Activated T-helper 1 cell treated with anti-CD3 and anti-CD28 coated beads, Interleukin-2, amount 50 U/mL, for 16 hours (primary cell): ENCODE measurements at regions not wholly inside any gene's neighbourhood (a gene's known extent, or its start where the extent isn't known, plus 50 kb on each side); places are given as distances from the start of the nearest gene placed in this dataset.

Experiments used
- DNase-seq, 2 donors: peaks; one replicate each; pipeline ENCODE4 v3.0.0-alpha.2; 2020; ENCODE audit warnings: low read depth in 1 of 2, low spot score in 1 of 2

DNA sequence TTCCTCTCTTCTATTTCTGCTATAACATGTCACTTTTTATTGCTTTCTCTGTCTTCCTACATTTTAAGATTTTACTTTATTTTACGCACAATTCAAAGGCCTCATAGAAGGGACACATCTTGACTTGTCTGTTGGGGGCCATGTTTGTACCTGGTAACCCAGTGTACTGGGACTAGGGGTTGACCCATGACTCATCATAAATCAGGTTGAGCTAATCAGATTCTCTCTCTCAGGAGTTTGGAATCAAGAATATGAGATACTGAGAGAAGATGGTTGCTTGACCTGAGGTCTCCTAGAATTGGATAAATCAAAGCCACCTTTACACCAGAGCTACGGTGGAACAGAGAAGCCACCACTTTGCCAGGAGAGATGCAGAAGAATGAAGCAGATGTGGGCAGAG lies 153.0 kb downstream of the UXS1 start:
- DNase-seq: no peak

DNA sequence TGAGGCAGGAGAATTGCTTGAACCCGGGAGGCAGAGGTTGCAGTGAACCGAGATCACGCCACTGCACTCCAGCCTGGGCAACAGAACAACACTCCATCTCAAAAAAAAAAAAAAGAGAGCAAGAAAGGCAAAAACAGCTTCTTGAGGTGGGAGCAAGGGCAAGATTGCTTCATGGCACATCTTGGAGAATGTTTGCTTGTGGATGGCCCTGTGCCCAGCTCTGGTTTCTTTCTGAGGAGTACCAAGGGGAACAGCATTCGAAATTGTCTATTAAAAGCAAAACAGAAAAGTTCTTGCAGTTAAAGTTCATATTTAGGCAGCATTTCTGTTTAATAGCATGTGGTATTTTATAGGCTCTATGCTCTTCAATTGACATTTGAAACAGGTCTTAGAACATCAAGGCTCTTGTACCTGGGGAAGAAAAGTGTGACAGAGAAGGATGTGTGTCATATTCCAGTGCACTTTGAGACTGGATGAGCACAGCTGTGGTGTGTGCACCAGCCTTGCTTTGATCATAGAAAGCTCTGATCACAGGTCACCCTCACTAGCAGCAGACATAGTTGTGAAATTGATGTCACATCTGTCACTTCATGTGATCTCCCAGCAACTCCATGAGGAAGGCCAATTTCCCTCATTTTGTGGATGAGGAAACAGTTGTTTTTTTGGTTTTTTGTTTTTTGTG lies 154.3 kb downstream of the UXS1 start:
- DNase-seq: no peak

- DNase-seq: no peak
Measured at GRCh38 chr2:106038601-106039375, 155.3 kb downstream of the UXS1 start.

- DNase-seq: no peak
Measured at GRCh38 chr2:106037932-106038331, 156.2 kb downstream of the UXS1 start.

DNA sequence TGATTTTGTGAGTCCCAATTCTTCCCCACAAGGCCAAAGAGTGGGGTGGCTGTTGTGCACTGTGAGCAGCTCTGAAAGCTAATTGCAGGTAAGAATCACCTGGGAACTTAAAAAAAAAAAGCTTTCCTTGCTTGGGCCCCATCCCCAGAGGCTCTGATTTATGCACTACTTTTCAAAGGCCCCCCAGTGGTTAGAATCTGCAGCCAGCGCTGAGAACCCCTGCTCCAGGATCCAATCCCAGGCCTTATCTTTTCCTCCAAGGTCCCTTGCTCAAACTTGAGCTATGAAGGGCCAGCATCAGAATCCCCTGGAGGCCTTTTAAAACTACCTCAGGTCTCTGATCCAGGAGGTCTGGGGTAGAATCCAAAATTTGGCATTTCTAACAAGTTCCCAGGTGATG lies 156.8 kb downstream of the UXS1 start:
- no peak for DNase-seq

GRCh38 chr2:106034325-106034724 lies 159.8 kb downstream of the UXS1 start:
- DNase-seq: no peak

DNA sequence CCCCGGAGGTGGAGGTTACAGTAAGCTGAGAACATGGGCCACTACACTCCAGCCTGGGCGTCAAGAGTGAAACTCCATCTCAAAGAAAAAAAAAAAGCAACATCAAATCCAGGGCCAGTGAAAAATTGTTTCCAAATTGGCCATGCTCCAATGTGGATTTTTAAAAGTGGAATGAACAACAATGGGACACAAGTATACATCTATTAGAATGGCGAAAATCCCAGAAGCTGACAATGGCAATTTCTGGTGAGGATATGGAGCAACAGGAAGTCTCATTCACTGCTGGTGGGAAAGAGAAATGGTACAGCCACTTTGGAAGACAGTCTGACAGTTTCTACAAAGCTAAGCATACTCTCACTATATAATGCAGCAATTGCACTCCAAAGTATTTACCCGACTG lies 161.4 kb downstream of the UXS1 start:
- DNase-seq: no peak

GRCh38 chr2:106030287-106031268 lies 163.5 kb downstream of the UXS1 start:
- DNase-seq: peak in 1 of 2 donors; percentile 10

DNA sequence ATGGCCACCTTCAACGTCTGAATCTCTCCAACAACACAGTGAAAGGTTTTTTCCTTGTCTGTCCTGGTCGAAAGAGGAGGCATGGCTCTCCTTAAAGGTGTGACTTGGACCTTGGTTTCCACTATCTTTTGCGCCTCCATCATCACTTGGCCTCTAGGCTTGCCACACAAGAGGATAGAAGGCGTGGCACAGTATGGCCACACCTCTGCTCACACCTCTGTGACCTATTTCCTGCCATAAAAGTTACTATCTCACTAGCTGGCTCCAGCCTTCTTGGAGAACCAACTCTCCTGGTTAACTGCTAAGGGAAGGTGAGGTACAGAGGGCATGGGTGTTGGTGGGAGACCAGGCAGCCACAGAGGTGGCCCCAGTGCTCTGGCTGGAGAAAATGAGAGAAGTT lies 165.9 kb downstream of the UXS1 start:
- no peak for DNase-seq

DNA sequence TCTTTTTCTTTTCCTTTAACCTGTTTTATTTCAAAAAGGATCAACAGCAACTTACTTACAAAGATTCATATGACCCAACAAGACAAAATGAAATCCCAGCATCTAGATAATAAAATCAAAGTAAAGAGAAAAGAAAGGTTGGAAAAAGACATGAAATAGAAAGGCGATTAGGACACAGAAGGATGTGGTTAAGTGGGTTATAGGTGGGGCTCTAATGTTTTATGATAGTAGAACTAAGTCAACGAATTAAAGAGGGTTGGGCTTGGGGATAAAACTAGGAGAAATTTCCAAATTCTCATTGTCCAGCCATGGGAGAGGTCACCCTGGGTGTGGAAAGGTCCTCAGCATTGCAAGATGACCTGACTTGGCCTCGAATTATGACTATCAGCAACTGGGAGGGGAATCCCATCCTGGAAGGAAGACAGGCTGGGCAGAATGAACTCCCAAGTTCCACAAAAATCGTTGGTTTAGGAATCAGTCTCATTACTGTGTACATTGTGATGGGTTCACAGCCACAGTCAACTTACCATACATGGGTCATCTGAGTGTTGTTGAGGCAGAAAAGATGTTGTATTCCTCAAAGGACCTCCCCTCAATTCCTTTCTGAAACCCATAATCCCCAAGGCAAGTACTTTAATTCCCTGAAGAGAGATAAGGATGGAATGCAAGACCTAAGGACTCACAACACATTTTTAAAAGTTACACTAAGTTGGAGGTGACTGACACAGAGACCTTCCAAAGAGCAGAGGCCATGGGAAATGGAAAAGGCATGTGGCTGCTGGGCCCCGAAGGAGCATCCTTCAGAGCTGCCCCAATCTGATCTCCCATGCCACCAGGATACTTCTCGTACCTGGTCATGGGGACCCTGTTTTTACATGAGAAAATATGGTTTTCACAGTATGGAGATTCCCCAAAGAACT lies 167.6 kb downstream of the UXS1 start:
- DNase-seq: no peak

GRCh38 chr2:106025796-106026195 lies 168.3 kb downstream of the UXS1 start:
- DNase-seq: no peak

DNA sequence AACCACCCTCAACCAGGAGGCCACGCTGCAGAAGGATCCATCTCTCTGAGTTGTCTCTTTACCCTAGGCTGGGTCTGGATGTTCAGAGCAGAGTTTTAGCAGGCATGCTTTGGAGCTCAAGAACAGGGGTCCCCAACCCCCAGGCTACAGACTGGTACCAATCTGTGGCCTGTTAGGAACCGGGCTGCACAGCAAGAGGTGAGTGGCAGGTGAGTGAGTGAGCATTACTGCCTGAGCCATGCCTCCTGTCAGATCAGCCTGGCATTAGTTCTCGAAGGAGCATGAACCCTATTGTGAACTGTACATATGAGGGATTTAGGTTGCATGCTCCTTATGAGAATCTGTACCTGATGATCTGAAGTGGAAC lies 172.5 kb downstream of the UXS1 start:
- no peak for DNase-seq

GRCh38 chr2:106020821-106021661 lies 173.1 kb downstream of the UXS1 start:
- no peak for DNase-seq

GRCh38 chr2:106020032-106020431 lies 174.1 kb downstream of the UXS1 start:
- no peak for DNase-seq

GRCh38 chr2:106018141-106018540 lies 176.0 kb downstream of the UXS1 start:
- DNase-seq: no peak

GRCh38 chr2:106012591-106013347 lies 181.3 kb downstream of the UXS1 start:
- no peak for DNase-seq

DNA sequence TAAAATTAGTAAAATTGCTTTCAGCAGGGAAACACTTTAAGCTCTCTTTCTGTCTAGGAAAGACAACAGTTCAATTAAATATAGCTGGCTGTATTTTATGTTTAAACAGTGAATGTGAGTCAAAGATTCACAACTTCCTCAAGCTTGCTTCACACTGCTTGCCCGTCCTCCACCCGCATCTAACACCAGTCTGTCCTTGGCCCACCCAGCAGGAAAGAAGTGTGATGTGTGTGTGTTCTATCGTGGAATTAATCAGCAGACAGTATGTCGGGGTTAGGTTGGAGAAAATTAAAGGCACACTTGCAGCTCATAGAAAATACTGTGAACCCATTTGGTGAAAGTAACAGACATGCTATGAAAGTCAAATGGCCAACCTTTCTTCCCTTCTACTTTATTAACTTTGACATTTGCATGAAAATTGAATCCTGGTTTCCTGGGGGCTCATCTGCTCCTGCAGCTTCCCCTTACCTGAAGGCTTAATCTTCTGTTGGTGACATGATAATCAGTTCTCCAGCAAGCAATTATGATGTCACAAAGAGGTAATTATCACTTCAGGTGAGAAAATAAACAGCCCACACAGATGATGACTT lies 182.0 kb downstream of the UXS1 start:
- no peak for DNase-seq

GRCh38 chr2:106011380-106011779 lies 182.7 kb downstream of the UXS1 start:
- no peak for DNase-seq
